GM13977 (cell line): ENCODE measurements at regions not wholly inside any gene's neighbourhood (a gene's known extent, or its start where the extent isn't known, plus 50 kb on each side); places are given as distances from the start of the nearest gene placed in this dataset.

ENCODE experiments used
- DNase-seq: peaks from one replicate; pipeline ENCODE4 v3.0.0; 2012; ENCODE audit warnings: low spot score
- CTCF ChIP-seq: IDR thresholded peaks from 2 replicates; pipeline ENCODE4 v1.5.1; 2012; ENCODE audit warnings: mild to moderate bottlenecking, control low read depth; ENCODE audit not compliant: insufficient read depth; ENCODE audit errors: extremely low read depth, missing control alignments
- in situ Hi-C: fragments of 300-500 bp; cut with MboI; formaldehyde crosslinking; loops from one replicate; pipeline ENCODE4 v1.12.0; 2022; ENCODE audit warnings: low sequenced_read_pairs, low pct_unique_long_range_greater_than_20kb, mixed read lengths, inconsistent platforms; ENCODE audit not compliant: unreplicated experiment

- DNase-seq, result no peak
- TF ChIP-seq CTCF, result no peak
- in situ Hi-C loops, result no loop called here
Measured at GRCh38 chr2:128550389-128550788, 231.7 kb upstream of the HS6ST1 start.

GRCh38 chr2:128550801-128551416, 232.2 kb upstream of the HS6ST1 start:
- in situ Hi-C loops, result no loop called here
- TF ChIP-seq CTCF, result no peak
- DNase-seq, result no peak

GRCh38 chr2:128551435-128551834, 232.8 kb upstream of the HS6ST1 start:
- no peak for DNase-seq
- in situ Hi-C loops, result no loop called here

GRCh38 chr2:128552141-128552805, 233.6 kb upstream of the HS6ST1 start:
- in situ Hi-C loops, result no loop called here
- no peak for DNase-seq
- TF ChIP-seq CTCF, result no peak

More at GRCh38 chr2:128551435-128551834, 232.8 kb upstream of the HS6ST1 start:
- no peak for TF ChIP-seq CTCF

GRCh38 chr2:128552806-128553551, 234.3 kb upstream of the HS6ST1 start:
- in situ Hi-C loops, result no loop called here
- DNase-seq, result no peak
- TF ChIP-seq CTCF, result no peak

- DNase-seq, result no peak
- TF ChIP-seq CTCF, result no peak
- in situ Hi-C loops, result no loop called here
Measured at GRCh38 chr2:128554151-128554769, 235.6 kb upstream of the HS6ST1 start.
